Upper lobe of left lung (tissue), 4 donors: ENCODE measurements at regions not wholly inside any gene's neighbourhood (a gene's known extent, or its start where the extent isn't known, plus 50 kb on each side); places are given as distances from the start of the nearest gene placed in this dataset.

ENCODE experiments used
- POLR2A ChIP-seq, 4 donors: fragments of 450-650 bp; IDR thresholded peaks; one replicate each; pipeline ENCODE4 v1.5.1; 2016 to 2017; ENCODE audit warnings: antibody characterized with exemption in 4 of 4, mild to moderate bottlenecking in 2 of 4
- TF ChIP-seq, protein P1 (sequence below), 6 experiments: fragments of 450-650 bp in 4 of 6; fragments of 200-600 bp in 2 of 6; sonication (generic) in 2 of 6; IDR thresholded peaks; one replicate each; pipeline ENCODE4 v1.5.1; 2016 to 2019; ENCODE audit warnings: antibody characterized with exemption in 6 of 6

DNA sequence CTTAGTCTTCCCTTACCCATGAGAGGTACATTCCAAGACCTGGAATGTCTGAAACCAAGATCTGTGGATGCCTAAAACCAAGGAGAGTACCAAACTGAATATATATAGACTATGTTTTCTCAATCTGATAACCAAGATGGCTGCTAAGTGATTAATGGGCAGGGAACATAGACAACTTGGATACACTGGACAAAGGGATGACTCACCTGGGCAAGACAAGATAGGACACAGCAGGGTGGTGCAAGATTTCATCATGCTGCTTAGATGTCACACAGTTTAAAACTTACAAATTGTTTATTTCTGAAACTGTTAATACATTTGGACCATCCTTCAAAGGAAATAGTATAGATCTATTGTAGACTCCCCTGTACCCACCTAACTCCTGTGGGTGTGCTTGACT lies 130.9 kb downstream of the HTR1A start:
- TF ChIP-seq, protein P1, sequence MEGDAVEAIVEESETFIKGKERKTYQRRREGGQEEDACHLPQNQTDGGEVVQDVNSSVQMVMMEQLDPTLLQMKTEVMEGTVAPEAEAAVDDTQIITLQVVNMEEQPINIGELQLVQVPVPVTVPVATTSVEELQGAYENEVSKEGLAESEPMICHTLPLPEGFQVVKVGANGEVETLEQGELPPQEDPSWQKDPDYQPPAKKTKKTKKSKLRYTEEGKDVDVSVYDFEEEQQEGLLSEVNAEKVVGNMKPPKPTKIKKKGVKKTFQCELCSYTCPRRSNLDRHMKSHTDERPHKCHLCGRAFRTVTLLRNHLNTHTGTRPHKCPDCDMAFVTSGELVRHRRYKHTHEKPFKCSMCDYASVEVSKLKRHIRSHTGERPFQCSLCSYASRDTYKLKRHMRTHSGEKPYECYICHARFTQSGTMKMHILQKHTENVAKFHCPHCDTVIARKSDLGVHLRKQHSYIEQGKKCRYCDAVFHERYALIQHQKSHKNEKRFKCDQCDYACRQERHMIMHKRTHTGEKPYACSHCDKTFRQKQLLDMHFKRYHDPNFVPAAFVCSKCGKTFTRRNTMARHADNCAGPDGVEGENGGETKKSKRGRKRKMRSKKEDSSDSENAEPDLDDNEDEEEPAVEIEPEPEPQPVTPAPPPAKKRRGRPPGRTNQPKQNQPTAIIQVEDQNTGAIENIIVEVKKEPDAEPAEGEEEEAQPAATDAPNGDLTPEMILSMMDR (IDR thresholded peaks at IDR 0.05) = no peak
- TF ChIP-seq POLR2A (IDR thresholded peaks at IDR 0.05) = no peak
